CD1c-positive myeloid dendritic cell (primary cell): ENCODE measurements at regions not wholly inside any gene's neighbourhood (a gene's known extent, or its start where the extent isn't known, plus 50 kb on each side); places are given as distances from the start of the nearest gene placed in this dataset.

Experiments
- DNase-seq: peaks from one replicate; pipeline ENCODE4 v3.0.0-alpha.2; 2016; ENCODE audit errors: extremely low spot score

GRCh38 chr2:220117025-220117424 lies 489.6 kb downstream of the SLC4A3 start:
- DNase-seq, result no peak

GRCh38 chr2:220120041-220120440 lies 492.6 kb downstream of the SLC4A3 start:
- no peak for DNase-seq

- DNase-seq, result no peak
Observed at GRCh38 chr2:220123751-220124150, 496.3 kb downstream of the SLC4A3 start.

GRCh38 chr2:220125551-220125950 lies 498.1 kb downstream of the SLC4A3 start:
- DNase-seq, result no peak

GRCh38 chr2:220127311-220127710 lies 499.9 kb downstream of the SLC4A3 start:
- no peak for DNase-seq

- DNase-seq, result no peak
Observed at GRCh38 chr2:220127876-220128275, 500.4 kb downstream of the SLC4A3 start.

GRCh38 chr2:220129391-220129790 lies 502.0 kb downstream of the SLC4A3 start:
- no peak for DNase-seq

- DNase-seq, result no peak
Observed at GRCh38 chr2:220134756-220135534, 507.5 kb downstream of the SLC4A3 start.

- DNase-seq, result no peak
Observed at GRCh38 chr2:220143336-220143735, 515.9 kb downstream of the SLC4A3 start.

GRCh38 chr2:220144411-220144810 lies 517.0 kb downstream of the SLC4A3 start:
- no peak for DNase-seq

GRCh38 chr2:220147161-220148038 lies 520.0 kb downstream of the SLC4A3 start:
- DNase-seq, result no peak

GRCh38 chr2:220148471-220149248 lies 521.2 kb downstream of the SLC4A3 start:
- DNase-seq, result no peak

GRCh38 chr2:220151341-220151740 lies 523.9 kb downstream of the SLC4A3 start:
- no peak for DNase-seq

- DNase-seq, result no peak
Observed at GRCh38 chr2:220152281-220152935, 525.0 kb downstream of the SLC4A3 start.

GRCh38 chr2:220153118-220153517 lies 525.7 kb downstream of the SLC4A3 start:
- DNase-seq, result no peak

- no peak for DNase-seq
Observed at GRCh38 chr2:220154304-220154703, 526.9 kb downstream of the SLC4A3 start.

- DNase-seq, result no peak
Observed at GRCh38 chr2:220157312-220157711, 529.9 kb downstream of the SLC4A3 start.

- DNase-seq, result no peak
Observed at GRCh38 chr2:220159738-220160137, 532.3 kb downstream of the SLC4A3 start.

- no peak for DNase-seq
Observed at GRCh38 chr2:220162320-220162719, 534.9 kb downstream of the SLC4A3 start.

GRCh38 chr2:220163486-220163885 lies 536.1 kb downstream of the SLC4A3 start:
- no peak for DNase-seq

- DNase-seq, result no peak
Observed at GRCh38 chr2:220165401-220165800, 538.0 kb downstream of the SLC4A3 start.

- DNase-seq, result no peak
Observed at GRCh38 chr2:220166616-220167015, 539.2 kb downstream of the SLC4A3 start.
